IMR-90 (cell line): ENCODE measurements at regions not wholly inside any gene's neighbourhood (a gene's known extent, or its start where the extent isn't known, plus 50 kb on each side); places are given as distances from the start of the nearest gene placed in this dataset.

Experiments
- ATAC-seq: fragments of 200-7000 bp; cut with Tn5 transposase; 2 replicates; pipeline ENCODE4 v1.9.1; 2020; ENCODE audit warnings: low read depth, mild to moderate bottlenecking, moderate library complexity
- BruUV-seq: library from RNA; stranded (reverse); fragments of 400-500 nt; replicated peaks from 2 replicates; lab custom pipeline; 2021; lab: Mats Ljungman, UMichigan
- CTCF ChIA-PET: fragments of 300-600 bp; formaldehyde crosslinking; extraction: SDS; loops from one replicate; lab custom pipeline; 2021; ENCODE audit warnings: antibody characterized with exemption; lab: Yijun Ruan, JAX
- POLR2A ChIA-PET: fragments of 300-600 bp; sonication (Branson Sonifier 250); formaldehyde crosslinking; loops from one replicate; lab custom pipeline; 2022; ENCODE audit warnings: antibody characterized with exemption; ENCODE audit not compliant: unreplicated experiment; lab: Charles Lee
- DNase-seq: peaks from one replicate; pipeline ENCODE4 v3.0.0; 2013
- H2AFZ ChIP-seq: replicated peaks from 2 replicates; pipeline ENCODE3; 2013; ENCODE audit warnings: low read length, mild to moderate bottlenecking; ENCODE audit not compliant: poor library complexity
- H2AK5ac ChIP-seq: 2 replicates; pipeline ENCODE4 v1.6.1; 2013; ENCODE audit warnings: low read depth, low read length, inconsistent platforms
- H2AK9ac ChIP-seq: replicated peaks from 2 replicates; pipeline ENCODE3; 2013; ENCODE audit warnings: mild to moderate bottlenecking, low read depth, low read length, moderate library complexity; ENCODE audit not compliant: poor library complexity
- H2BK120ac ChIP-seq: 2 replicates; pipeline ENCODE4 v1.6.1; 2013; ENCODE audit warnings: low read depth, low read length, inconsistent platforms
- H2BK15ac ChIP-seq: 3 replicates; pipeline ENCODE4 v1.6.1; 2013; ENCODE audit warnings: low read depth, low read length, inconsistent platforms
- H2BK20ac ChIP-seq: 2 replicates; pipeline ENCODE4 v1.6.1; 2013; ENCODE audit warnings: low read depth, mild to moderate bottlenecking, inconsistent platforms, low read length, moderate library complexity
- H2BK5ac ChIP-seq: 2 replicates; pipeline ENCODE4 v1.6.1; 2013; ENCODE audit warnings: mild to moderate bottlenecking, low read depth, low read length, inconsistent platforms; ENCODE audit not compliant: poor library complexity, severe bottlenecking
- H3K14ac ChIP-seq: replicated peaks from 2 replicates; pipeline ENCODE4 v1.6.1; 2013; ENCODE audit warnings: low read depth, low read length, inconsistent platforms
- H3K18ac ChIP-seq: 2 replicates; pipeline ENCODE4 v1.6.1; 2013; ENCODE audit warnings: low read depth, low read length, control low read depth
- H3K23ac ChIP-seq: 2 replicates; pipeline ENCODE4 v1.6.1; 2013; ENCODE audit warnings: low read depth, low read length, inconsistent platforms
- H3K27ac ChIP-seq: 2 replicates; pipeline ENCODE4 v1.5.1; 2013; ENCODE audit warnings: mild to moderate bottlenecking, control low read depth, low read length; ENCODE audit not compliant: insufficient read depth
- H3K27me3 ChIP-seq: 2 replicates; pipeline ENCODE4 v1.6.1; 2013; ENCODE audit warnings: low read length; ENCODE audit not compliant: control insufficient read depth, insufficient read depth
- H3K36me3 ChIP-seq: 2 replicates; pipeline ENCODE4 v1.6.1; 2013; ENCODE audit warnings: low read length, mixed read lengths; ENCODE audit not compliant: control insufficient read depth, insufficient read depth
- H3K4ac ChIP-seq: 2 replicates; pipeline ENCODE4 v1.6.1; 2013; ENCODE audit warnings: low read depth, low read length, inconsistent platforms
- H3K4me1 ChIP-seq: 2 replicates; pipeline ENCODE4 v1.6.1; 2013; ENCODE audit warnings: low read length, mixed read lengths; ENCODE audit not compliant: control insufficient read depth, insufficient read depth
- H3K4me2 ChIP-seq: 2 replicates; pipeline ENCODE4 v1.6.1; 2013; ENCODE audit warnings: low read depth, mild to moderate bottlenecking, control low read depth, low read length, moderate library complexity
- H3K4me3 ChIP-seq: 2 replicates; pipeline ENCODE4 v1.5.1; 2013; ENCODE audit warnings: low read depth, mild to moderate bottlenecking, control low read depth, low read length, moderate library complexity; ENCODE audit not compliant: insufficient read depth
- H3K56ac ChIP-seq: 2 replicates; pipeline ENCODE4 v1.6.1; 2013; ENCODE audit warnings: low read length, inconsistent platforms; ENCODE audit not compliant: insufficient read depth; ENCODE audit errors: extremely low read depth
- H3K79me1 ChIP-seq, 2 experiments: 2 replicates each; pipeline ENCODE4 v1.6.1; 2013; ENCODE audit warnings: low read length in 2 of 2, inconsistent platforms in 1 of 2, low read depth in 1 of 2
- H3K9ac ChIP-seq: 2 replicates; pipeline ENCODE4 v1.6.1; 2013; ENCODE audit warnings: low read depth, low read length, control low read depth
- H3K9me1 ChIP-seq: 2 replicates; pipeline ENCODE4 v1.6.1; 2013; ENCODE audit warnings: low read length, inconsistent platforms; ENCODE audit not compliant: insufficient read depth
- H3K9me3 ChIP-seq: 2 replicates; pipeline ENCODE4 v1.6.1; 2013; ENCODE audit warnings: low read length; ENCODE audit not compliant: control insufficient read depth, insufficient read depth
- H4K20me1 ChIP-seq: 2 replicates; pipeline ENCODE4 v1.6.1; 2013; ENCODE audit warnings: low read length, inconsistent platforms; ENCODE audit not compliant: insufficient read depth
- H4K5ac ChIP-seq: 2 replicates; pipeline ENCODE4 v1.6.1; 2013; ENCODE audit warnings: mild to moderate bottlenecking, low read depth, low read length, control low read depth
- H4K8ac ChIP-seq, 2 experiments: 2 replicates each; pipeline ENCODE4 v1.6.1; 2013; ENCODE audit warnings: low read depth in 2 of 2, low read length in 2 of 2, control low read depth in 1 of 2, inconsistent platforms in 1 of 2
- H4K91ac ChIP-seq: 2 replicates; pipeline ENCODE4 v1.6.1; 2013; ENCODE audit warnings: low read depth, low read length, inconsistent platforms; ENCODE audit not compliant: insufficient read depth
- BHLHE40 ChIP-seq: fragments of 150-350 bp; IDR thresholded peaks from 2 replicates; pipeline ENCODE4 v1.6.1; 2016; ENCODE audit warnings: mild to moderate bottlenecking, low read depth, low read length
- CEBPB ChIP-seq: IDR thresholded peaks from 2 replicates; pipeline ENCODE4 v1.6.1; 2012; ENCODE audit warnings: low read depth, low read length, improper control_type of control experiment
- MAZ ChIP-seq: IDR thresholded peaks from 2 replicates; pipeline ENCODE4 v1.6.1; 2012; ENCODE audit warnings: low read depth, mild to moderate bottlenecking, low read length, improper control_type of control experiment, moderate library complexity, borderline replicate concordance
- MXI1 ChIP-seq: IDR thresholded peaks from 2 replicates; pipeline ENCODE4 v1.6.1; 2012; ENCODE audit warnings: low read depth, mild to moderate bottlenecking, low read length, moderate library complexity, borderline replicate concordance
- NFE2L2 ChIP-seq: fragments of 150-350 bp; IDR thresholded peaks from 2 replicates; pipeline ENCODE4 v1.6.1; 2016; ENCODE audit warnings: low read depth, mild to moderate bottlenecking, low read length
- POLR2A ChIP-seq: IDR thresholded peaks from 2 replicates; pipeline ENCODE4 v1.6.1; 2012; ENCODE audit warnings: mild to moderate bottlenecking, low read depth, low read length
- RAD21 ChIP-seq: IDR thresholded peaks from 2 replicates; pipeline ENCODE4 v1.6.1; 2012; ENCODE audit warnings: low read length, improper control_type of control experiment
- RCOR1 ChIP-seq: IDR thresholded peaks from 2 replicates; pipeline ENCODE4 v1.6.1; 2012; ENCODE audit warnings: mild to moderate bottlenecking, low read length, improper control_type of control experiment; ENCODE audit not compliant: insufficient replicate concordance
- RFX5 ChIP-seq: IDR thresholded peaks from 2 replicates; pipeline ENCODE4 v1.8.0; 2012; ENCODE audit warnings: low read depth, mild to moderate bottlenecking, low read length, moderate library complexity
- SMC3 ChIP-seq: fragments of 150-350 bp; IDR thresholded peaks from 2 replicates; pipeline ENCODE4 v1.6.1; 2016; ENCODE audit warnings: low read depth, mild to moderate bottlenecking, antibody characterized with exemption, low read length, moderate library complexity
- WGBS, 2 experiments: methylation state at CpG; one replicate each; pipeline versions ENCODE4 v1.1.5 to v1.1.7; 2013; ENCODE audit warnings: missing lambda C conversion rate in 2 of 2; ENCODE audit not compliant: insufficient read length in 1 of 2; ENCODE audit errors: extremely low coverage in 2 of 2; 5-methylcytosine and 5-hydroxymethylcytosine counted together
- dilution Hi-C: fragments of 300-500 bp; cut with HindIII; formaldehyde crosslinking; loops from one replicate; pipeline ENCODE4 v1.14.3; 2018; ENCODE audit warnings: low sequenced_read_pairs; ENCODE audit not compliant: unreplicated experiment
- in situ Hi-C: fragments of 300-500 bp; cut with MboI; formaldehyde crosslinking; loops from 3 replicates; pipeline ENCODE4 v1.14.3; 2019; ENCODE audit warnings: low sequenced_read_pairs, inconsistent platforms, mixed read lengths
- intact Hi-C: fragments of 100-400 bp; cut with micrococcal nuclease; formaldehyde crosslinking; loops from 2 replicates; pipeline ENCODE4 v1.10.0; 2022
- TF ChIP-seq, protein P1 (sequence below): fragments of 150-350 bp; IDR thresholded peaks from 2 replicates; pipeline ENCODE4 v1.6.1; 2016; ENCODE audit warnings: low read depth, mild to moderate bottlenecking, low read length, moderate library complexity, borderline replicate concordance
- TF ChIP-seq, protein P2 (sequence below): fragments of 150-350 bp; IDR thresholded peaks from 2 replicates; pipeline ENCODE4 v1.6.1; 2017; ENCODE audit warnings: mild to moderate bottlenecking, antibody characterized with exemption, low read length, low read depth
- TF ChIP-seq, protein P3 (sequence below): conservative IDR thresholded peaks from 2 replicates; pipeline ENCODE4 v1.5.1; 2012; ENCODE audit warnings: mild to moderate bottlenecking, low read depth, low read length, improper control_type of control experiment

DNA sequence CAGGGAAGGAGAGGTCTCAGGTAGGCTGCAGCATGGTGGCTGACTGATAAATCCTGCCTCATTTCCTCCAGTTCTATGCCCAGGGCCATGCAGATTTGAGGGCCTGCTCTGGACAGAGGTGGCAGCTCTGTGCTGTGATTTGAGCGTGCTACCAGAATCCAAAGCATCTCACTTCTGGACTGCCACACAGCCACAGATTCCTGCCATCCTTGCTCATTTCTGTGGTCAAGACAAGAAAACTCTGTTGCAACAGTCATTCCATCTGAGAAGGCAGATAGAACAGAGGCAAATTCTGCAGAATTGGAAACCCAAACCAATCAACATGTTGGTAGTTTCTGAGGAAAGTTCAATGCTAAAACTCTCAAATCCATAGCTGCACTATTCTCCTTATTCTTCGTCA, 102.8 kb upstream of the GALNT2 start:
- in situ Hi-C loops, result no loop called here

More for the DNA sequence above, 102.8 kb upstream of the GALNT2 start:
- no peaks in the 10 kb centered on the region for H3K4me1 ChIP-seq
- H3K4ac ChIP-seq, result no peak overlapping the region
- ATAC-seq (no peak), DNase-seq (no peak)
- WGBS, 2 experiments, result no CpG with 5 or more reads among the region's 2 CpGs
- H3K56ac ChIP-seq, result no peak overlapping the region
- no peaks in the 10 kb centered on the region for H3K9me3 ChIP-seq
- CTCF ChIA-PET, result no interaction called here
- H4K5ac ChIP-seq, result no peak overlapping the region
- H4K20me1 ChIP-seq, result no peaks in the 10 kb centered on the region
- TF ChIP-seq RCOR1, result no peak
- TF ChIP-seq RFX5, result no peak
- TF ChIP-seq NFE2L2, result no peak
- no peak for TF ChIP-seq RAD21
- no peak for TF ChIP-seq CEBPB
- TF ChIP-seq POLR2A, result no peak
- TF ChIP-seq BHLHE40, result no peak
- TF ChIP-seq, protein P1, sequence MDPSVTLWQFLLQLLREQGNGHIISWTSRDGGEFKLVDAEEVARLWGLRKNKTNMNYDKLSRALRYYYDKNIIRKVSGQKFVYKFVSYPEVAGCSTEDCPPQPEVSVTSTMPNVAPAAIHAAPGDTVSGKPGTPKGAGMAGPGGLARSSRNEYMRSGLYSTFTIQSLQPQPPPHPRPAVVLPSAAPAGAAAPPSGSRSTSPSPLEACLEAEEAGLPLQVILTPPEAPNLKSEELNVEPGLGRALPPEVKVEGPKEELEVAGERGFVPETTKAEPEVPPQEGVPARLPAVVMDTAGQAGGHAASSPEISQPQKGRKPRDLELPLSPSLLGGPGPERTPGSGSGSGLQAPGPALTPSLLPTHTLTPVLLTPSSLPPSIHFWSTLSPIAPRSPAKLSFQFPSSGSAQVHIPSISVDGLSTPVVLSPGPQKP, result no peak
- TF ChIP-seq, protein P2, sequence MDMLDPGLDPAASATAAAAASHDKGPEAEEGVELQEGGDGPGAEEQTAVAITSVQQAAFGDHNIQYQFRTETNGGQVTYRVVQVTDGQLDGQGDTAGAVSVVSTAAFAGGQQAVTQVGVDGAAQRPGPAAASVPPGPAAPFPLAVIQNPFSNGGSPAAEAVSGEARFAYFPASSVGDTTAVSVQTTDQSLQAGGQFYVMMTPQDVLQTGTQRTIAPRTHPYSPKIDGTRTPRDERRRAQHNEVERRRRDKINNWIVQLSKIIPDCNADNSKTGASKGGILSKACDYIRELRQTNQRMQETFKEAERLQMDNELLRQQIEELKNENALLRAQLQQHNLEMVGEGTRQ, result no peak
- no peak for TF ChIP-seq MXI1
- TF ChIP-seq MAZ, result no peak
- TF ChIP-seq, protein P3, sequence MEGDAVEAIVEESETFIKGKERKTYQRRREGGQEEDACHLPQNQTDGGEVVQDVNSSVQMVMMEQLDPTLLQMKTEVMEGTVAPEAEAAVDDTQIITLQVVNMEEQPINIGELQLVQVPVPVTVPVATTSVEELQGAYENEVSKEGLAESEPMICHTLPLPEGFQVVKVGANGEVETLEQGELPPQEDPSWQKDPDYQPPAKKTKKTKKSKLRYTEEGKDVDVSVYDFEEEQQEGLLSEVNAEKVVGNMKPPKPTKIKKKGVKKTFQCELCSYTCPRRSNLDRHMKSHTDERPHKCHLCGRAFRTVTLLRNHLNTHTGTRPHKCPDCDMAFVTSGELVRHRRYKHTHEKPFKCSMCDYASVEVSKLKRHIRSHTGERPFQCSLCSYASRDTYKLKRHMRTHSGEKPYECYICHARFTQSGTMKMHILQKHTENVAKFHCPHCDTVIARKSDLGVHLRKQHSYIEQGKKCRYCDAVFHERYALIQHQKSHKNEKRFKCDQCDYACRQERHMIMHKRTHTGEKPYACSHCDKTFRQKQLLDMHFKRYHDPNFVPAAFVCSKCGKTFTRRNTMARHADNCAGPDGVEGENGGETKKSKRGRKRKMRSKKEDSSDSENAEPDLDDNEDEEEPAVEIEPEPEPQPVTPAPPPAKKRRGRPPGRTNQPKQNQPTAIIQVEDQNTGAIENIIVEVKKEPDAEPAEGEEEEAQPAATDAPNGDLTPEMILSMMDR, result no peak
- no peak for TF ChIP-seq SMC3
- H2BK15ac ChIP-seq, result no peak overlapping the region
- H3K23ac ChIP-seq, result no peak overlapping the region
- no peak overlapping the region for H3K4me3 ChIP-seq
- H2BK5ac ChIP-seq, result no peak overlapping the region
- no peak overlapping the region for H3K27ac ChIP-seq
- H4K8ac ChIP-seq, result no peak overlapping the region
- intact Hi-C loops (no loop called here), dilution Hi-C loops (no loop called here)
- BruUV-seq, result no TSS peak
- peaks cover 3% of the 10 kb centered on the region; the same call in 1 of the 2 replicates for H3K9me1 ChIP-seq
- no peak overlapping the region for H2BK120ac ChIP-seq
- no peak overlapping the region for H4K91ac ChIP-seq
- H2AK5ac ChIP-seq, result no peak overlapping the region
- H2AFZ ChIP-seq, result no peak overlapping the region
- H3K9ac ChIP-seq, result no peak overlapping the region
- no peaks in the 10 kb centered on the region for H3K36me3 ChIP-seq
- no peak overlapping the region for H2BK20ac ChIP-seq
- H3K79me1 ChIP-seq, result no peaks in the 10 kb centered on the region
- H2AK9ac ChIP-seq, result no peak overlapping the region
- POLR2A ChIA-PET, result no interaction called here
- no peak overlapping the region for H3K14ac ChIP-seq
- no peak overlapping the region for H3K4me2 ChIP-seq
- H3K27me3 ChIP-seq, result no peaks in the 10 kb centered on the region
- no peak overlapping the region for H3K18ac ChIP-seq
